ENCODE measurements at regions not wholly inside any gene's neighbourhood (a gene's known extent, or its start where the extent isn't known, plus 50 kb on each side); places are given as distances from the start of the nearest gene placed in this dataset.
A peak's percentile ranks its signal among the peaks of the same experiment; 100 is the strongest.

- no peak for DNase-seq (ENCODE audit: low spot score)
Measured at GRCh38 chr2:220496513-220496912, 869.1 kb downstream of the SLC4A3 start.

GRCh38 chr2:220499225-220499624, 871.8 kb downstream of the SLC4A3 start:
- no peak for DNase-seq (ENCODE audit: low spot score)

- no peak for DNase-seq (ENCODE audit: low spot score)
Measured at GRCh38 chr2:220502539-220502938, 875.1 kb downstream of the SLC4A3 start.

GRCh38 chr2:220503431-220503830, 876.0 kb downstream of the SLC4A3 start:
- DNase-seq (ENCODE audit: low spot score): no peak

GRCh38 chr2:220504938-220505503, 877.6 kb downstream of the SLC4A3 start:
- DNase-seq (ENCODE audit: low spot score): peak; percentile 4

GRCh38 chr2:220506466-220506865, 879.0 kb downstream of the SLC4A3 start:
- no peak for DNase-seq (ENCODE audit: low spot score)

- no peak for DNase-seq (ENCODE audit: low spot score)
Measured at GRCh38 chr2:220509096-220509757, 881.8 kb downstream of the SLC4A3 start.

GRCh38 chr2:220509966-220510365, 882.5 kb downstream of the SLC4A3 start:
- no peak for DNase-seq (ENCODE audit: low spot score)

GRCh38 chr2:220510668-220511067, 883.2 kb downstream of the SLC4A3 start:
- DNase-seq (ENCODE audit: low spot score): no peak

GRCh38 chr2:220512419-220512818, 885.0 kb downstream of the SLC4A3 start:
- DNase-seq (ENCODE audit: low spot score): no peak

- DNase-seq (ENCODE audit: low spot score): no peak
Measured at GRCh38 chr2:220513573-220514288, 886.3 kb downstream of the SLC4A3 start.

- no peak for DNase-seq (ENCODE audit: low spot score)
Measured at GRCh38 chr2:220521551-220521950, 894.1 kb downstream of the SLC4A3 start.

GRCh38 chr2:220528180-220528675, 900.8 kb downstream of the SLC4A3 start:
- DNase-seq (ENCODE audit: low spot score): no peak

- no peak for DNase-seq (ENCODE audit: low spot score)
Measured at GRCh38 chr2:220531216-220531615, 903.8 kb downstream of the SLC4A3 start.

- peak; percentile 71 for DNase-seq (ENCODE audit: low spot score)
Measured at GRCh38 chr2:220533485-220533884, 906.1 kb downstream of the SLC4A3 start.

- DNase-seq (ENCODE audit: low spot score): no peak
Measured at GRCh38 chr2:220539481-220539880, 912.1 kb downstream of the SLC4A3 start.

- no peak for DNase-seq (ENCODE audit: low spot score)
Measured at GRCh38 chr2:220544049-220544448, 916.6 kb downstream of the SLC4A3 start.

GRCh38 chr2:220550995-220551700, 923.7 kb downstream of the SLC4A3 start:
- no peak for DNase-seq (ENCODE audit: low spot score)

- DNase-seq (ENCODE audit: low spot score): no peak
Measured at GRCh38 chr2:220552790-220553535, 925.5 kb downstream of the SLC4A3 start.

GRCh38 chr2:220555961-220556630, 928.7 kb downstream of the SLC4A3 start:
- no peak for DNase-seq (ENCODE audit: low spot score)

GRCh38 chr2:220556658-220557057, 929.2 kb downstream of the SLC4A3 start:
- DNase-seq (ENCODE audit: low spot score): no peak
